ENCODE measurements at regions not wholly inside any gene's neighbourhood (a gene's known extent, or its start where the extent isn't known, plus 50 kb on each side); places are given as distances from the start of the nearest gene placed in this dataset.
"Not testable (repeated sequence)": the region's sequence is repeated elsewhere in the genome, so short reads cannot be mapped to it uniquely, and the experiment has no call there.

DNA sequence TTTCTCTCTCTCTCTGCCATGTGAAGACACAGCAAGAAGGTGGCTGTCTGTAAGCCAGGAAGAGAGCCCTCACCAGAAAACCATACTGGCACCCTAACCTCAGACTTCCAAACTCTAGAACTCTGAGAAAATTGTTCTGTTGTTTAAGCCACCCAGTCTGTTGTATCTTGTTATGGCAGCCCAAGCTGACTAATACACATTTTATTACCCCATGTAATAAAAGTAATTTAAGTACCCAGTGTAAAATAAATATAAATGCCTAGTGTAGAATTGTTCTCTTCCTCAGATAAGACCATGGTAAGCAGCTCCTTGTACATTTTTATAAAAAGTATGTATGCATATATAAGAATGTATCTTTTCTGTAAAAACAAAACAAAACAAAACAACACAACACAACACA lies 119.7 kb downstream of the DTL start:
- DNase-seq: no peak

- no peak for DNase-seq
Observed at GRCh38 chr1:212157252-212157651, 121.7 kb downstream of the DTL start.

DNA sequence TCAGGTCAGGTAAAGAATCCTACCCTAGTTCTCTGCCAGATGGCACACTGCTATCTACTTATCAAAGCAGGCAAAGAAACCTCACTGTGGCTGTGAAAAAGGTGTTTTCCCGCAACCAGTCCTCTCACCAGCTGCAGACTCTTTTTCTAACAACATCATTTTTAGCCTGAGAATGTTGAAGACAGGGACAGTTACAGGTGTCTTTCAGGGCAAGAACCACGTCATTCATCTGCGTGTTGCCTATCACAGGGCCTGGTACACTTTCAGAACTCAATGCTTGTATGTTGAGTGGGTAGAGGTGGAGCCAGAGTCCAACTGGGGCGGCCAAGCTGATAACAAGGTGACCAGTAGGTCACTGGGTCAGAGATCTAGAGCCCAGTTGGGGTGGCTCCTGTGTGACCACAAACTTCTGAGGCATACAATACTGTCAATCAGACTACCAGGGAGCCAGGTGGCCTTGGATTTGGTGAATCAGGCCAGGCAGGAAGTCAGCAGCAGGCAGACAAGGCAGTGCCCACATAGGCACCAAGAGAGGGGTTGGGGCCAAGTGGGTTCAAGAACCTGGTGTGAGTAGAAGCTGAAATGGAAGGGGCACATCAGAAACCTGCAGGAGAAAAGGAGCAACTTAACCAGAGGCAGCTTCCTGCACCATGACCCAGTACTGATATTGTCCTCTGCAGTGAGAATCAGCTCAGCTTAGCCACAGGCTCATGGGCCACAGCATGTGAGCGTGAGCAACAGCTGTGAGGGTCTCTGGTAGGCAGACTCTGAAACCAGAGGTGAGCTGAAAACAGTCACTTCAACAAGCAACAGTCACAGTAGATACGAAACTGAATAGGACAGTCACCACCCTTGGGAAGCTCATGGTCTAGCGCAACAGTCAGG lies 123.6 kb downstream of the DTL start:
- DNase-seq: peak; percentile 8

DNA sequence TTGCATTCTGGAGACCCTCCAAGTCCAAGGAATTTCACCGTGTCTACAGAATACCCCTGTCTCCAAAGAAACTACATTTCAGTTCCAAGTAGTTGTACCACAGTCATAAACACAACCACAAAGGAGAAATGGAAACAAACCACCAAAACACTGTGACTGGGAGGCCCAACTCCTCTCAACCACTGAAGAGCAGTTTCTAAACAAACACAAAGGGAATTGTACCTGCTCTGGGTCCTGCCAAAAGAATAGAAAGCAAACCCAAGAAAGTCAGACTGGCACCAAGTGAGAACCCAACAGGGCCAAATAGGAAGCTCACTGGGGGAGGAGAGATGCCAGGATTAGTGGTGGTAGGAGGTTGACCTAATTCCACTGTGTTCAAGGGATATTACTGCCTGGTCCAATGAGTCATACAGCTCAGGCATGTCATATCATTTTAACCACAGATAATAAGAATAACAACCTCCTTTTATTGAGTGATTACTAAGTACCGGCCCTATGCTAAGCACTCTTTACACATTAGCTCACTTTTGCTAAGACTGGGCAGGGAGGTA lies 123.9 kb upstream of the PPP2R5A start:
- DNase-seq: peak; percentile 45

DNA sequence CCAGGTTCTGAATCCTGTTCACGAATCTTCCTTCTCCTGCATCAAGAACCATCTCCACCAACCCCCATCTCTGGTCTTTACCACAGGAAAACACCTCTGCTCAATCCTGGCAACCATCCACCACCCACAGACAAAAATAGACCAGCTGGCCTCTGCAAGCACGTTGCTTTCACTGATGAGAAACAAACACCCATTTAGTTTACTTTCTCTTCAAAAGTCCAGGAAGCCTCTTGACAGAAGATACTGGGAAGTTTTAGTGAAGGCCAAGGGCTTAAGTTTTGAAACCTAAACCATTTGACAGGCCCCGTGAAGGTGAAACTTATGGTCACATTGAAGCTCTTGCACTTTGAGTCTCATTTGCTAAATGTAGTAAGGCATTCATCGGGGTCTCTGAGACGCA lies 122.6 kb upstream of the PPP2R5A start:
- peak; percentile 32 for DNase-seq

GRCh38 chr1:212164095-212164872 lies 120.9 kb upstream of the PPP2R5A start:
- DNase-seq: no peak

DNA sequence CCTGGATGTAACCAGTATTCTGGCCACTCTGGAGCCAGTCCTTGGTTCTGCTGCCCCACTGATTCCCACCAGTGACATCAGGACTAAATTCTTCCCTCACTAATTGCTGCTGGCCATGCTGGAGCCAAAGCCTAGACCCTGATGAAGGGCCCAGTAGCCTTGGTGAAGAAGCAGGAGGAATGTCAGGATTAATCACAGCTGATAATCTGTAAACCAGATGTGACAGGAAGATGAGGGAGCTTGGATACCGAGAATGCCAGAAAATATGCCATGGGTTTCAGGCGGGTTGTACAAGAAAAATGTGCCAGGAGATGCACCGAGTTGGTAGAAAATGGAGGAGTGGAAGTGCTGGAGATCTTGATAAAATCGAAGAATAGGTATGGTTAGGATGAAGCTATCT lies 119.0 kb upstream of the PPP2R5A start:
- no peak for DNase-seq

- no peak for DNase-seq
Observed at GRCh38 chr1:212166644-212167043, 118.6 kb upstream of the PPP2R5A start.

DNA sequence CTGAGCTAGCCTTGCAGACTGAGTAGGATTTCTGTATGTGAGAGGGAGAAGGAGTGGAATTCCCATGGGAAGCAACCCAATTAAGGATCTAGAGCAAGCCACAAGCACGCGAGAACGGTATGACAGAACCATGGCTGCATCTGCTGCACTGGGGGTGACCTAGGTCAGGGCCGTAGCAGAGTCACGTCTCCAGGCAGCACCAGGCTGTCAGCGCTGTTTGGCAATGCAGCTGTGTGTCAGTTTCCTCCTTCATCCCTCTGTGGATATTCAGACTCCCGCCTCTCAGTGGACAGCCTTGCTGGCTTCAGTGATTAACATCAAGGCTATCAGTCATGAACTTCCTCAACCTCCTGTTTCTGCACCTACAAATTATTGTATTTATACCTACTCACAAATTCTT lies 118.1 kb upstream of the PPP2R5A start:
- no peak for DNase-seq

DNA sequence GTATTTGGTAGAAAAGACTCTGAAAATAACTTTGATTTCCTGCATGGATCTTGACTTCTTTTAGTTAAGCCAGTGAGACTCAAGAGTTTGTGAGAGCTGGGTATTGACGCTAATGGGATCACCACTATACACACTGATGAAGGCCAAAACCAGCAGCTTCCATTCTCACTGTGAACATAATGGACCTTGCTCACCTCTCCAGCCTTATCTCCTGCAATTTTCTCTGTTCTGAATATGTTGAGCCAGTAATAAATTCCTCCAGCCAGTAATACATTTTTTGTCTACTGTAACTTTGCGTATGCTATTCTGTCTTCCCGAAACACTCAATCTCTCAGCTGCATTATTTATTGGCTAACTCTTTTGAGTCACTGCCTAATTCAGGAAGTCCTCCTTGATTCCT lies 111.6 kb upstream of the PPP2R5A start:
- DNase-seq: no peak

GRCh38 chr1:212174295-212174694 lies 110.9 kb upstream of the PPP2R5A start:
- not testable (repeated sequence) for DNase-seq

GRCh38 chr1:212177542-212177941 lies 107.7 kb upstream of the PPP2R5A start:
- no peak for DNase-seq

- DNase-seq: no peak
Observed at GRCh38 chr1:212178851-212179250, 106.4 kb upstream of the PPP2R5A start.

- no peak for DNase-seq
Observed at GRCh38 chr1:212179394-212180076, 105.7 kb upstream of the PPP2R5A start.

DNA sequence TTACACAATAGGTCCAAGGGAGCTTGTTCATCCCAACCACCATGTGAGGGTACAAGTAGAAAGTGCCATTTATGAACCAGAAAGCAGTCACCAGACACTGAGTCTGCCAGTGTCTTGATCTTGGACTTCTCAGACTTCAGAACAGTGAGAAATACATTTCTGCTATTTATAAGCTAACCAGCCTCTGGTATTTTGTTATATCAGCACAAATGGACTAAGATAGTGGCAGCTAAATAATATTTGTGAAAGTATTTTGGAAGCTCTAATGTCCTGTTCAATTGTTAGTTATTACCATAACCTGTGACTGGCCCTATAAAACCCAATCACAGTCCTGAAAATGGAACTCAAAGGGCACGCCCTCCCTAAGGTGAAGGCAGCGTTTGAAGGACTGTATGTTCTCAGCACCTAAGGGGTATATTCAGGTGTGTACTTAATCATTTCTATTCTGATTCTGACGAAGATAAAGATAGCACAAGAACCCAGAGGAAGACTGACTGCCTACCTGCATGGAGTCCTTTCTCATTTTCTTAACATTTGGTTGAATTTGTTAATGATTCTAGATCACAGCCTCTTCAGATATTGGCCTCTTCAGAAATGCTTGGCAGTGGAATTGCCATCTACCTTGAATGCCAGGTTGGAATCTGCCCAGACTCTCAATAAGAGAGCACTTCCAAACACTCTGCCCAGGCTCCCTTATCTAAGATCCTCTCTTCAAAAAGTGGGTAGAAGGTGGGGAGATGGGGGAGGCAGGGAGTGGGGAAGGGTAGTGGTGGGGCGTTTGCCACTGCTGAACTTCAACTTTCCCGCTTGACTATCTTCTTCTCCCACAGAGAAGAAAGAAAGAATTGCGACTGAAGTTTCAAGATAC lies 104.0 kb upstream of the PPP2R5A start:
- no peak for DNase-seq

DNA sequence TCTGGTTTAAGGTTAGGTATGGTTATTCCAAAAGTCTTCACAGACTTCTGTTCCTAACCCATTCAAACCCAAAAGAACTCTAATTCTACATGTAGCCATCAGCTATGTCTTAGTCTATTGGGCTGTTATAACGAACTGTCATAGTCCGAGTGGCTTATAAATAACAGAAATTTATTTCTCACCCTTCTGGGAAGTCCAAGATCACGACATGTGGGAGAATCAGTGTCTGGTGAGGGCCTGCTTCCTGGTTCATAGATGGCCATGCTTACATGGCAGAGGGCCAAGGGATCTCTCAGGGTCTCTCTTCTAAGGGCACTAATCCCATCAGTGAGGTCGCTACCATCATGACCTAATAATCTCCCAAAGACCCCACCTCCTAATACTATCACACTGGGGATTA lies 103.0 kb upstream of the PPP2R5A start:
- no peak for DNase-seq

- no peak for DNase-seq
Observed at GRCh38 chr1:212182579-212182978, 102.6 kb upstream of the PPP2R5A start.

DNA sequence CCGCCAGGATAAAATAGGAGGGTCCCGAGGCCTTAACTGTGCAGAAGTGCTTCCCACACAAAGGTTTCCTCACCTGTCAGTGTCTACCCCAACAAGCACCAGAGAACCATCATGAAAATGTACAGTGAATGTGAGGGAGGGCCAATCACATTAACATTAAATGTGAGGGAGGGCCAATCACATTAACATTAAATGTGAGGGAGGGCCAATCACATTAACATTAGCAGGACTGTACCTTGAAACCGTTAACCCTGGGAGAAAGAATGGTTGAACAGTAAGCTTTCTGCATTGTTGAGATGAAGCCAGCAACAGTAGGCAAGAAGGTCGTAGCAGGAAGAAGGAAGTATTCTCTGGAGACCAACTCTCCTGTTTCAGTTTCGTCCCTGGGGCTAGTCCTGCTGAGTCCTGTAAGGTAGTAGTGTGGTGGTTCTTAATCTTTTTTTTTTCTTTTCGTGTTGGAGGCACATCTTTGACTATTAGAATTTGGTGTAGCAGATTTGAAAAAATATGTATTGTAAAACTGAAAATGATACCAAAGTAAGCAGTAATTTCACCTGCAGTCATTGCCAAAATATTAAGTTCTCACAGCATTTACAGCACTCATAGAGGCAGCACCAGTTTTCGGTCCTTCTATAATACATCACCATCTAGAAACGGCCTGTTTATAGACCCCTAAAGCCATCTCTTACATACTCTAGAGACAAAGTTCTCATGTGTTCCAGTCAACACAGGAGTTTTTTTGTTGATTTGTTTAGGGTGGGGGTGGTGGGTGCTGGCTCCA lies 98.6 kb upstream of the PPP2R5A start:
- DNase-seq: peak; percentile 41

DNA sequence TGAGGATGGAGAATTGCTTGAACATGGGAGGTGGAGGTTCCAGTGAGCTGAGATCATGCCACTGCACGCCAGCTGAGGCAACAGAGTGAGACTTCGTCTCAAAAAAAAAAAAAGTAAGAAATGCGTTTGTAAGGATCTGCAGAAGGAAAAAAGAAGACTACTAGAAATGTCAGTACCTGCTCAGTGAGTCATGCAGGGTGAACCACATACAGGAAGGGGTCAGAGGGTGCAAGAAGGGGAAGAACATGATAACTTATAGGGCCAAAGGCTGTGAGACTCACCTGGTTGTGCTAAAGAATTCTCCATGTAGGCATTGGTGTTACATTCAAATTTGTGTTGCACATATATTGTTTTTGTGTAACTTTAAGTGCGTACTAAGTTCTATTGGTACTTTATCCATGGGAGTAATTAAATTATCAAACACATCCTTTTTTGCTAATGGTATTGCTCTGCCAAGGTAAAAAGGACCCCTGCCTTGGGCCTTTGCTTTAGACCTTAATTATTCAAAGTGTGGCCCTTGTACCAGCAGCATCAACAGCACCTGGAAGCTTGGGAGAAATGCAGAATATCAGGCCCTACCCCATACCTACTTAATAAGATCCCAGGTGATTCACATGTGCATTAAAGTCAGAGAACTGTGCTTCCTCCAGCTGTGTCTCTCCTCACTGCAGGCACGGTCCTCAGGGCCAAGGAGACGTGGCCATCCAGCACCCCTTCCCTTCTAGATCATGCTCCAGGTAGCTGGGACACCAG lies 96.4 kb upstream of the PPP2R5A start:
- peak; percentile 34 for DNase-seq

GRCh38 chr1:212189352-212189738 lies 95.9 kb upstream of the PPP2R5A start:
- no peak for DNase-seq

GRCh38 chr1:212190169-212190568 lies 95.0 kb upstream of the PPP2R5A start:
- DNase-seq: no peak

All from activated CD4-positive, alpha-beta T cell treated with anti-CD3 and anti-CD28 coated beads, Interleukin-2, Interleukin-6, amounts not matched to agents 100 ng/mL and 50 ng/mL, durations not matched to agents 16 hours and 8 hours (primary cell).